Endodermal cell (in vitro differentiated cells): ENCODE measurements at regions not wholly inside any gene's neighbourhood (a gene's known extent, or its start where the extent isn't known, plus 50 kb on each side); places are given as distances from the start of the nearest gene placed in this dataset.

Experiments
- DNase-seq: peaks from one replicate; pipeline ENCODE4 v3.0.0-alpha.2; 2017
- H3K27ac ChIP-seq: 2 replicates; pipeline ENCODE4 v1.5.1; 2013; ENCODE audit warnings: mild to moderate bottlenecking, low read depth, low read length, moderate library complexity
- H3K27me3 ChIP-seq: 2 replicates; pipeline ENCODE4 v1.6.1; 2013; ENCODE audit warnings: mild to moderate bottlenecking, low read length, moderate library complexity; ENCODE audit not compliant: insufficient read depth, control insufficient read depth, poor library complexity, severe bottlenecking
- H3K36me3 ChIP-seq: 2 replicates; pipeline ENCODE4 v1.7.0; 2013; ENCODE audit warnings: mild to moderate bottlenecking, low read length, moderate library complexity; ENCODE audit not compliant: control insufficient read depth, insufficient read depth
- H3K4me1 ChIP-seq: one replicate; pipeline ENCODE4 v1.7.0; 2013; ENCODE audit warnings: low read length; ENCODE audit not compliant: control insufficient read depth, insufficient read depth
- H3K4me3 ChIP-seq: 2 replicates; pipeline ENCODE4 v1.5.1; 2013; ENCODE audit warnings: mild to moderate bottlenecking, low read length, moderate library complexity
- H3K9ac ChIP-seq: 2 replicates; pipeline ENCODE4 v1.6.1; 2013; ENCODE audit warnings: mild to moderate bottlenecking, low read length, moderate library complexity; ENCODE audit not compliant: poor library complexity, severe bottlenecking; ENCODE audit errors: extremely low read depth
- H3K9me3 ChIP-seq: 2 replicates; pipeline ENCODE4 v1.6.1; 2013; ENCODE audit warnings: mild to moderate bottlenecking, low read length, moderate library complexity; ENCODE audit not compliant: control insufficient read depth
- H3K27ac Mint-ChIP-seq: 2 replicates; pipeline ENCODE4 v1.8.0; 2020; ENCODE audit warnings: mixed read lengths
- H3K27me3 Mint-ChIP-seq: 2 replicates; pipeline ENCODE4 v1.8.0; 2021; ENCODE audit warnings: mild to moderate bottlenecking, mixed read lengths; ENCODE audit not compliant: insufficient read depth
- H3K36me3 Mint-ChIP-seq: 2 replicates; pipeline ENCODE4 v1.8.0; 2020; ENCODE audit warnings: low read depth, mixed read lengths
- H3K4me1 Mint-ChIP-seq: 2 replicates; pipeline ENCODE4 v1.8.0; 2020; ENCODE audit warnings: mixed read lengths
- H3K4me3 Mint-ChIP-seq: 2 replicates; pipeline ENCODE4 v1.8.0; 2020; ENCODE audit warnings: mild to moderate bottlenecking, moderate library complexity, mixed read lengths
- H3K9me3 Mint-ChIP-seq: 2 replicates; pipeline ENCODE4 v1.8.0; 2020; ENCODE audit warnings: mild to moderate bottlenecking, mixed read lengths
- CTCF ChIP-seq: fragments of 200-600 bp; sonication (generic); conservative IDR thresholded peaks from 2 replicates; pipeline ENCODE4 v1.5.0; 2021; ENCODE audit warnings: antibody characterized with exemption, mild to moderate bottlenecking
- WGBS, 2 experiments: methylation state at CpG; one replicate each; pipeline versions ENCODE4 v1.1.5 to v1.1.7; 2013; ENCODE audit warnings: missing lambda C conversion rate in 2 of 2, mixed read lengths in 1 of 2; ENCODE audit not compliant: insufficient coverage in 1 of 2, insufficient read length in 1 of 2; 5-methylcytosine and 5-hydroxymethylcytosine counted together

DNA sequence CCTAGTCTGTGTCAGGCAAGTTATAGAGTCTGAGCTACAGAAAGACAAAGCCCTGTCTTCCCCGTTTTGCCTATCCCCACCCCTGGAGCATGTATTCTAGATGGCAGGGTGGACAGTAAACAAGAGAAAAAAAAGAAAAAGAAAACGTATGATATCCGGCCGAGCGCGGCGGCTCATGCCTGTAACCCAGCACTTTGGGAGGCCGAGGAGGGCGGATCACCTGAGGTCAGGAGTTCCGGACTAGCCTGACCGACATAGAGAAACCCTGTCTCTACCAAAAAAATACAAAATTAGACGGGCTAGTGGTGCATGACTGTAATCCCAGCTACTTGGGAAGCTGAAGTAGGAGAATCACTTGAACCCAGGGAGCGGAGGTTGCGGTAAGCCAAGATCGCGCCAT, 523.0 kb upstream of the CDH9 start:
- H3K4me3 ChIP-seq: no peak overlapping the region
- no peaks in the 10 kb centered on the region for H3K27me3 Mint-ChIP-seq
- H3K36me3 Mint-ChIP-seq: no peaks in the 10 kb centered on the region
- no peaks in the 10 kb centered on the region for H3K27me3 ChIP-seq
- DNase-seq: no peak
- no peak overlapping the region for H3K9ac ChIP-seq
- H3K4me1 Mint-ChIP-seq: no peaks in the 10 kb centered on the region
- WGBS, 2 experiments: 80 to 83% methylated on average over 1 to 14 of the region's 16 CpGs
- peaks cover 2% of the 10 kb centered on the region for H3K9me3 Mint-ChIP-seq
- H3K27ac ChIP-seq: no peak overlapping the region
- H3K36me3 ChIP-seq: no peaks in the 10 kb centered on the region
- no peaks in the 10 kb centered on the region for H3K4me1 ChIP-seq
- H3K27ac Mint-ChIP-seq: no peak overlapping the region
- no peak overlapping the region for H3K4me3 Mint-ChIP-seq
- no peak for TF ChIP-seq CTCF
- H3K9me3 ChIP-seq: no peaks in the 10 kb centered on the region

DNA sequence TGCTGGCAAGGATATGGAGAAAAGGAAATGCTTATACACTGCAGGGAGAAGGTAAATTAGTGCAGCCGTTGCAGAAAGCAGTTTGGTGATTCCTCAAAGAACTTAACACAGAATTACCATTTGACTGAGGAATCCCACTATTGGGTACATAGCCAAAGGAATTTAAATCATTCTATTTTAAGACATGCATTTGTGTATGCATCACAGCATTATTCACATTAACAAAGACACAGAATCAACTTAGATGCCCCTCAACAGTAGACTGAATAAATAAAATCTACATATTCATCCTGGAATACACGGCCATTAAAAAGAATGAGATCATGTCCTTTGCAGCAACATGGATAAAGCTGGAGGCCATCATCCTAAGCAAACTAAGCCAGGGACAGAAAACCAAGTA, 510.1 kb upstream of the CDH9 start:
- H3K36me3 Mint-ChIP-seq: no peaks in the 10 kb centered on the region
- no peaks in the 10 kb centered on the region for H3K27me3 Mint-ChIP-seq
- 38% methylated on average over 2 of the region's 2 CpGs; no CpG with 5 or more reads in 1 of the 2 experiments for whole genome bisulfite sequencing, 2 experiments
- no peak overlapping the region for H3K27ac Mint-ChIP-seq
- no peaks in the 10 kb centered on the region for H3K36me3 ChIP-seq
- no peak for TF ChIP-seq CTCF
- H3K27me3 ChIP-seq: no peaks in the 10 kb centered on the region
- H3K4me1 Mint-ChIP-seq: peaks cover 17% of the 10 kb centered on the region
- H3K9ac ChIP-seq: no peak overlapping the region
- no peak overlapping the region for H3K4me3 ChIP-seq
- no peaks in the 10 kb centered on the region for H3K4me1 ChIP-seq
- no peaks in the 10 kb centered on the region for H3K9me3 ChIP-seq
- no peak overlapping the region for H3K27ac ChIP-seq
- H3K4me3 Mint-ChIP-seq: no peak overlapping the region
- peaks cover under 1% of the 10 kb centered on the region for H3K9me3 Mint-ChIP-seq
- no peak for DNase-seq

GRCh38 chr5:27535031-27535557, 496.7 kb upstream of the CDH9 start:
- no peak overlapping the region for H3K27ac Mint-ChIP-seq
- Histone ChIP-seq H3K27ac (no peak overlapping the region), H3K9ac (no peak overlapping the region), H3K27me3 (no peaks in the 10 kb centered on the region), H3K9me3 (no peaks in the 10 kb centered on the region), H3K36me3 (no peaks in the 10 kb centered on the region), H3K4me1 (no peaks in the 10 kb centered on the region), H3K4me3 (no peak overlapping the region)
- no peak for DNase-seq
- H3K36me3 Mint-ChIP-seq: no peaks in the 10 kb centered on the region
- no peaks in the 10 kb centered on the region for H3K9me3 Mint-ChIP-seq
- no peak for TF ChIP-seq CTCF
- H3K4me3 Mint-ChIP-seq: no peak overlapping the region
- H3K4me1 Mint-ChIP-seq: no peaks in the 10 kb centered on the region
- no peaks in the 10 kb centered on the region for H3K27me3 Mint-ChIP-seq
